Kasumi-1 (cell line): ENCODE measurements at regions not wholly inside any gene's neighbourhood (a gene's known extent, or its start where the extent isn't known, plus 50 kb on each side); places are given as distances from the start of the nearest gene placed in this dataset.
"Not testable (repeated sequence)": the region's sequence is repeated elsewhere in the genome, so short reads cannot be mapped to it uniquely, and the experiment has no call there.

Source experiments
- DNase-seq, 2 experiments: peaks; one replicate each; lab custom pipeline; 2025; lab: John Stamatoyannopoulos, UW

GRCh38 chr16:65279576-65279975, 157.7 kb upstream of the CDH11 start:
- no peak for DNase-seq

- DNase-seq, result no peak
These were observed 157.0 kb upstream of the CDH11 start for GRCh38 chr16:65278874-65279273.

DNA sequence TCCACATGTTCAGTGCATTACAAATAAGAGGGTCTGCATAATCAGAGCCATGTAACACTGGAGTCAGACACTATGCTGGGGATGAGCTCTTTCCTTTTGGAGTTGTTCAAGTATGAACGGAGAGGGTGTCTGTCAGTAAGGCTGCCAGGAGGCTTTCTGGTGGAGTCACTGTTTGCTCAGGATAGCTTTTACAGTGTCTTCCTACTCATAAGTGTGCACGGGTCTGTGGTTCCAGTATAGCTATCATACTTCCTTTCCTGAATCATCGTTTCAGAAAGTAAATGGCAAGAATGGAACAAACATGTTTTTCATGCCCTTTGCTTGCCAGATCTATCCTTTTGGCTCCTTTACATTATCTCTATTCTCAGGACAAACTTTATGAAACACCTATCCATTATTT, 152.7 kb upstream of the CDH11 start:
- DNase-seq, result no peak

- DNase-seq, result no peak
These were observed 151.0 kb upstream of the CDH11 start for GRCh38 chr16:65272699-65273414.

- DNase-seq, result no peak
These were observed 150.1 kb upstream of the CDH11 start for GRCh38 chr16:65271996-65272395.

- DNase-seq, result no peak
These were observed 146.5 kb upstream of the CDH11 start for GRCh38 chr16:65268331-65268730.

DNA sequence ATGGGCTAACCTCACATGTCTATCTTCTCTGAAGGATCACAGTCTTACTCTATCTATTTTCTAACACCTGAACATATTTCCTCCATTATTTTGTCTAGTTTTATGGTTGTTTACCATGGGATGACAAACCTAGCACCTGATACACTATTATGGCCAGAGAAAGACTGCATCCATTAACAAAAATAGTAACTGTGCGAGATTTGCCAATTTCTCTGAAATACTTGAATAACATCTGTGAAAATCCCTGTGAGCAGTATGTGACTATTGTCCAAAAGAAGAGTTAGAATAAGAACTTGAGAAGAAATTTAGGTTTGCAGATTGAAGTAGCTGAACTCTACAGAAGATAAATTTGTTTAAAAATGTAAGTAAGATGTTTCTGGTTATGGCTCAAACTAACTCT, 142.0 kb upstream of the CDH11 start:
- no peak for DNase-seq

GRCh38 chr16:65260746-65261145, 138.9 kb upstream of the CDH11 start:
- no peak for DNase-seq

DNA sequence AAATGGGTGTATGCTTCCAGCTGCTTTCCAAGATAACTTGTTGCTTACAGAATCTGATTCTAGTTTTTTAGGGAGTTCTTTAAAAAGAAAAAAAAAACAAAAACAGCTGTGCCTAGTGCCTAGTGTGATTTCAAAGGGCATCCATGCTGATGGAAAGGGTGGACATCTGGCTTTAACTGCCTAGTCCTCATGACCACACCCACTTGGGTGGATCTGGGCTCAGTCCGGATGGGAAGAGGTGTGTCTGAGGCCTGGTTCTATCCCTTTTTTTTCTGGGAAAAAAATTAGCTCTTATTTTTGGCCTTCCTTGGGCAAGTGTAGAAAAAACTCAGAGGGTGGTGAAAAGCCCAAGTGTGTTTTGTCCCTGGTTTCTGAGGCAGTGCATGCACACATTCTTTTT, 132.3 kb upstream of the CDH11 start:
- DNase-seq, result no peak

DNA sequence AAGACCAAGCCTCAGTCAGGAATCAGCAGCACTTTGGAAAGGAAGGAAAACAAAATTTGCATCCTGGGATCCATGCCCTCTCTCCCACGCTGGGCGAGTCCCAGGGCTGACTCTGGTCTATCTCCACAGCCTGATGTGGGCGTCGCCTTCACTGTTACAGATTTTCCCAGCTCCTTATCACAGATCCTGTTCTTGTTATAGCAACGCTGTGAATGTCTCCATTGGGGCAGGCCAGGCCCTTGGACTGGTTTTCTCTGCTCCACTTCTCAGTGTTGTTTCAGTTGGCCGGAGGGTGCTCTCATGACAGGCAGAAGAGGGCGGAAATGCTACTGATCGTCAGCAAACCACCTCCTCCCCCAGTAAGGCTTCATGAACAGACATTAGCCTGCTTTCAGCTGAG, 127.9 kb upstream of the CDH11 start:
- no peak for DNase-seq

- no peak for DNase-seq
These were observed 122.9 kb upstream of the CDH11 start for GRCh38 chr16:65244787-65245186.

DNA sequence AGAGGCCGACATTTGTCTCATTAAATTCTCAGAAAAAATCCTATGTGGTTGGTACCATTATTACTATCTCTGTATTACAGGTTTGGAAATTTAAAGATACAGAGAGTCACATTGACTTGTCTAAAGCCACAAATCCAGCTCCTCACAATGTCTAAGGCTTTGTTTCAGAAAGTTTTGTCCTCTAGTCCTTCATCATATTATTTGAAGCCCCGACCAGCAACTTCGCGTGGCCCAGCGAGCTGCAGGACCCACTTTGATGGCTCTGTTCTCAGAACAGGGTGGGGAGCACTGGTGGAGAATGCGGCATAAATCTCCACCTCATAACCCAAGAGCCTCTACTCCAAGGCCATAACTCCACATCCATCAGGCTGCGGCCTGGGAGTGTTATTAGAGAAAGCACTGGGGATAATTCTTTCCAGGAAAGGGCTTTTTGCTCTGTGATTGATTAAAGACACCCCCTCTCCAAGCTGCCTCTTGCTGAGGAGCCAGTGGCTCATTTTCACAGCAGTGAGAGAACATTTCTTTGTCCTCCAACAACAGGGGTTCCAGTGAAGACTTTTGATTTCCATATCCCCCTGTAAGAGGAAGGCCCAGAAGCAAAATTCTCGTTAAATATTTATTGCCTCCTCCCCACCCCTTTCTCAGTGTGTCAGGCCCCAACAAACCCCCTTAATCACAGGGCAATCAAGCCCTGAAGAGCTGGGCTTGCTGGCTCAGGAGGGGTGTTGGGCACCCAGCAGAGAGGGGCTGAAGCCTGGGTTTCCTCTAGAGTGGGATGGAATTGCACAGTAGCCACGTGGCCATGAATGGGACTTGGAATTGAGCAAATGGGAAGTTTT, 113.7 kb upstream of the CDH11 start:
- DNase-seq, result no peak

DNA sequence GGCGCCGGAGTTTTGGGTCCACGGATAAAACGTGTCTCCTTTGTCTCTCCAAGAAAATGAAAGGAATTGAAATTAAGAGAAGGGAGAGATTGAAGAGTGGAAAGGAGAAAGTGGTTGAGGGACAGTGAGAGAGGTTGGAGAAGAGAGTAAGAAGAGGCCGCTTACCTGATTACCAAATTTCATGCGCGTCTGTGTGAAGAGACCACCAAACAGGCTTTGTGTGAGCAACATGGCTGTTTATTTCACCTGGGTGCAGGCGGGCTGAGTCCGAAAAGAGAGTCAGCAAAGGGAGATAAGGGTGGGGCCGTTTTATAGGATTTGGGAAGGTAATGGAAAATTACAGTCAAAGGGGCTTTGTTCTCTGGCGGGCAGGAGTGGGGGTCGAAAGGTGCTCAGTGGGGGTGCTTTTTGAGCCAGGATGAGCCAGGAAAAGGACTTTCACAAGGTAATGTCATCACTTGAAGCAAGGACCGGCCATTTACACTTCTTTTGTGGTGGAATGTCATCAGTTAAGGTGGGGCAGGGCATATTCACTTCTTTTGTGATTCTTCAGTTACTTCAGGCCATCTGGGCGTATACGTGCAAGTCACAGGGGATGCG, 113.0 kb upstream of the CDH11 start:
- not testable (repeated sequence) for DNase-seq

- DNase-seq, result no peak
These were observed 107.4 kb upstream of the CDH11 start for GRCh38 chr16:65229191-65229662.

DNA sequence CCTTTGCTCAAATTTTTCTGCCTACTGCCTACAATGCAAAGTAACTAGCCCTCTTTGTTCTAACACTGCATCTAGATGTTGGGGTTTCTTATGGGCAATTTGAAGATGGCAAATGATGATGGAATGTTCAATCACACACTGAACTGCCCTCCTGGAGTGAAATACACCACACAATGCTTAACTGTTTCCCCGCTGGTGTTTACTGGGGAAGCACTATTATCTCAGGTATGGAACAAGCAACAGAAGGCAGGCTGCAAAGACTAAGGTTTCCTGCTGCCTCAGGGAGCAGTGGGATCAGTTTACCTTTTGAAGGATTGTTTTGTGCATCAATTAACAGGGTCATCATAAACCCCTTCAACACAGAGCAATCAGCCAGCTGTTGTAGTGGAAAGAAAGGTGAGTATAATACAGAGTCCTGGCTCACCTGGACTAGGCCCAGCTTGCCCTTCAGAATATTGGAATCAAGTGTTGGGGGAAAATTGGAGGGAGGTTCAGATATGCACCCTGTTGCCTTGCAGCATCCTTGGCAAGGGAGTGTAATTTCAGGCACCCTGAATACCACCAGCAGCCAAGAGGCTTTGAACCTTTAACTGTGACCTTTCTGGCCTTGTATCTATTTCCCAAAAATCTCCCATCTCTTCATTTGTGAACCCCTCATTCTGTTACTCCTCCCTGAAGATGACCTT, 105.4 kb upstream of the CDH11 start:
- no peak for DNase-seq

- DNase-seq, result no peak
These were observed 104.2 kb upstream of the CDH11 start for GRCh38 chr16:65226077-65226476.

GRCh38 chr16:65225488-65225887, 103.6 kb upstream of the CDH11 start:
- no peak for DNase-seq

- no peak for DNase-seq
These were observed 103.1 kb upstream of the CDH11 start for GRCh38 chr16:65224994-65225393.

- DNase-seq, result no peak
These were observed 102.6 kb upstream of the CDH11 start for GRCh38 chr16:65224471-65224870.

GRCh38 chr16:65223335-65223734, 101.5 kb upstream of the CDH11 start:
- DNase-seq, result no peak

- no peak for DNase-seq
These were observed 100.7 kb upstream of the CDH11 start for GRCh38 chr16:65222536-65222935.

- DNase-seq, result no peak
These were observed 100.2 kb upstream of the CDH11 start for GRCh38 chr16:65222049-65222448.
